GM12865 (cell line): ENCODE measurements at regions not wholly inside any gene's neighbourhood (a gene's known extent, or its start where the extent isn't known, plus 50 kb on each side); places are given as distances from the start of the nearest gene placed in this dataset.

ENCODE experiments used
- DNase-seq: peaks from one replicate; pipeline ENCODE4 v3.0.0; 2010; ENCODE audit warnings: low read depth
- H3K4me3 ChIP-seq: 2 replicates; pipeline ENCODE4 v1.5.1; 2011; ENCODE audit warnings: mild to moderate bottlenecking, low read depth, low read length, control low read depth
- CTCF ChIP-seq: IDR thresholded peaks from 2 replicates; pipeline ENCODE4 v1.5.1; 2011; ENCODE audit warnings: low read length, control low read depth, low read depth, inconsistent platforms; ENCODE audit not compliant: insufficient read depth; ENCODE audit errors: missing control alignments

GRCh38 chr2:71797035-71797810 lies 343.9 kb downstream of the DYSF start:
- no peak overlapping the region for H3K4me3 ChIP-seq
- TF ChIP-seq CTCF = no peak
- no peak for DNase-seq

- no peak overlapping the region for H3K4me3 ChIP-seq
- TF ChIP-seq CTCF = no peak
- no peak for DNase-seq
These were observed 342.8 kb downstream of the DYSF start for GRCh38 chr2:71796174-71796593.

GRCh38 chr2:71795486-71795885 lies 342.1 kb downstream of the DYSF start:
- no peak overlapping the region for H3K4me3 ChIP-seq
- TF ChIP-seq CTCF = no peak
- DNase-seq = no peak

GRCh38 chr2:71794611-71795010 lies 341.2 kb downstream of the DYSF start:
- DNase-seq = no peak
- no peak for TF ChIP-seq CTCF
- no peak overlapping the region for H3K4me3 ChIP-seq

GRCh38 chr2:71793926-71794325 lies 340.6 kb downstream of the DYSF start:
- no peak for DNase-seq
- no peak overlapping the region for H3K4me3 ChIP-seq
- TF ChIP-seq CTCF = no peak

GRCh38 chr2:71792926-71793761 lies 339.8 kb downstream of the DYSF start:
- DNase-seq = no peak
- TF ChIP-seq CTCF = no peak
- no peak overlapping the region for H3K4me3 ChIP-seq
